HG02840 (cell line): ENCODE measurements at regions not wholly inside any gene's neighbourhood (a gene's known extent, or its start where the extent isn't known, plus 50 kb on each side); places are given as distances from the start of the nearest gene placed in this dataset.

ENCODE experiments used
- ATAC-seq: cut with Tn5 transposase; IDR thresholded peaks from one replicate; pipeline ENCODE4 v1.9.1; 2021; ENCODE audit warnings: mild to moderate bottlenecking, moderate library complexity, moderate number of reproducible peaks; ENCODE audit not compliant: unreplicated experiment, low FRiP score

- no peak for ATAC-seq
These were observed 382.3 kb downstream of the ACTL7B start for GRCh38 chr9:108473209-108474112.

GRCh38 chr9:108469654-108470053, 386.1 kb downstream of the ACTL7B start:
- ATAC-seq: no peak

GRCh38 chr9:108468364-108468763, 387.4 kb downstream of the ACTL7B start:
- ATAC-seq: no peak

- no peak for ATAC-seq
These were observed 388.0 kb downstream of the ACTL7B start for GRCh38 chr9:108467653-108468324.

- ATAC-seq: no peak
These were observed 388.6 kb downstream of the ACTL7B start for GRCh38 chr9:108467161-108467560.

GRCh38 chr9:108466304-108466703, 389.5 kb downstream of the ACTL7B start:
- no peak for ATAC-seq

- ATAC-seq: no peak
These were observed 391.7 kb downstream of the ACTL7B start for GRCh38 chr9:108463932-108464606.

- no peak for ATAC-seq
These were observed 398.9 kb downstream of the ACTL7B start for GRCh38 chr9:108456903-108457302.

- ATAC-seq: no peak
These were observed 410.2 kb downstream of the ACTL7B start for GRCh38 chr9:108445431-108446071.

- no peak for ATAC-seq
These were observed 411.1 kb downstream of the ACTL7B start for GRCh38 chr9:108444400-108445358.

- no peak for ATAC-seq
These were observed 412.0 kb downstream of the ACTL7B start for GRCh38 chr9:108443741-108444140.

- ATAC-seq: no peak
These were observed 412.7 kb downstream of the ACTL7B start for GRCh38 chr9:108443019-108443633.

GRCh38 chr9:108442627-108443018, 413.2 kb downstream of the ACTL7B start:
- no peak for ATAC-seq

GRCh38 chr9:108441726-108442125, 414.1 kb downstream of the ACTL7B start:
- ATAC-seq: no peak

GRCh38 chr9:108441251-108441650, 414.5 kb downstream of the ACTL7B start:
- ATAC-seq: no peak

- ATAC-seq: no peak
These were observed 415.8 kb downstream of the ACTL7B start for GRCh38 chr9:108439947-108440346.

GRCh38 chr9:108437656-108438055, 418.1 kb downstream of the ACTL7B start:
- ATAC-seq: no peak

GRCh38 chr9:108436448-108436847, 419.3 kb downstream of the ACTL7B start:
- no peak for ATAC-seq

- no peak for ATAC-seq
These were observed 421.3 kb downstream of the ACTL7B start for GRCh38 chr9:108434502-108434901.
